ENCODE measurements at regions not wholly inside any gene's neighbourhood (a gene's known extent, or its start where the extent isn't known, plus 50 kb on each side); places are given as distances from the start of the nearest gene placed in this dataset.

- FAIRE-seq: no peak
Observed at GRCh38 chr2:16268301-16269000, 328.1 kb downstream of the MYCN start.

DNA sequence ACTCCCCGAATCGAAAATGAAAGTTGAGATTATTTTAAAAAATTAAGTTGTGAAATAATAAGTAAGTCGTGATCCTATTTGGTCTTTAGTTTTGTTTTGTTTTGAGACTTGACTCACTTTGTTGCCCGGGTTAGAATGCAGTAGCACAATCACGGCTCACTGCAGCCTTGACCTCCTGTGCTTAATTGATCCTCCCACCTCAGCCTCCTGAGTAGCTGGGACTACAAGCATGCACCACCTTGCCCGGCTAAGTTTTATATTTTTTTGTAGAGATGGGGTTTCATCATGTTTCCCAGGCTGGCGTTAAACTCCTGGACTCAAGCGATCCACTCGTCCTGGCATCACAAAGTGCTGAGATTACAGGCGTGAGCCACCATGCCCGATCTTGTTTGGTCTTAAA is 326.2 kb downstream of the MYCN start:
- FAIRE-seq: no peak

DNA sequence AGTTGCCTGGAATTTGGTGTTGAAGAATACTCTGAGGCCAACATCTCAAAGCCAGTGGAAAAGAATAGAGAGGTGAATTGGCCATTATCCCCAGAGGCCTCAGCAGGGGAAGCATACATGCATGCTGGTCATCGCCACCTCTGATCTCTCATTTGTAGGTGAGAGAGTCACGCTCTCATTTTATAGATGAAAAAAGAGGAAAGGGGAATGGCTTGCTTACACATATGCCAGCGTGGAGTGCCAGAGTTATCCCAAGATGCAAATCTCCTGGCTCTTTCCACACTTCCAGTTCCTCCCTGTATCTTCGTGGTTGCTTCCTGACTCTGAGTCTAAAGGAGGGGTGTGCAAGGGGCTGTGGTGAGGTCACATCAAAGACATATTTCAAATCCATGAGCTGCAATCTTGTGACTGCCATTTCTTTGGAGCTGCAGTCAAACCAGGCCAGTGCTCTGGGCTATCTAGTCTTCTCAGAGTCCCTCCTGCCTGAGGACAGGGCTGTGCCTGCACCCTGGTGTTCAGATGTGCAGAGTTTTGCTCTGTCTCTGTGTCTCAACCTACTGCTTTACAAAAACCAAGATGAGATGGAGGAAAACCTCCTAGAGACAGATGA is 324.7 kb downstream of the MYCN start:
- no peak for FAIRE-seq

DNA sequence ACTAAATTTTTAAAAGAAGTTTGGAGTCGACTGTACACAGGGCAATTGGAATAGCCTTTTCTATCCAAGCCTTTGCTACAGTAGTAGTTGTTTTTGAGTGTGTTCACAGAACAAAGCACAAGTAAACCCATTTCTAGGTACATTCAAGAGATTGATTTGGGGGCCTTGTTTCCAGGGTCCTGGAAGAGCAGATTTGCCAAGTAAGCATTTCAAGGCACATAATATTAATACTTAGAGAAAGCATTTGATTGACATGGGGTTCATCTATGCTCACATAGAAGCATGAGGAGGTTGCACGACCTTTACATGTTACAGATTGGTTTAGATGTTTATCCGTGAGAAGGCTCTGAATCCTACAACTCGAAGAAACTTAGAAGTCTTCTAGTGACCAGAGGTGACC is 324.1 kb downstream of the MYCN start:
- no peak for FAIRE-seq

- FAIRE-seq: no peak
Observed at GRCh38 chr2:16263241-16263890, 323.0 kb downstream of the MYCN start.

DNA sequence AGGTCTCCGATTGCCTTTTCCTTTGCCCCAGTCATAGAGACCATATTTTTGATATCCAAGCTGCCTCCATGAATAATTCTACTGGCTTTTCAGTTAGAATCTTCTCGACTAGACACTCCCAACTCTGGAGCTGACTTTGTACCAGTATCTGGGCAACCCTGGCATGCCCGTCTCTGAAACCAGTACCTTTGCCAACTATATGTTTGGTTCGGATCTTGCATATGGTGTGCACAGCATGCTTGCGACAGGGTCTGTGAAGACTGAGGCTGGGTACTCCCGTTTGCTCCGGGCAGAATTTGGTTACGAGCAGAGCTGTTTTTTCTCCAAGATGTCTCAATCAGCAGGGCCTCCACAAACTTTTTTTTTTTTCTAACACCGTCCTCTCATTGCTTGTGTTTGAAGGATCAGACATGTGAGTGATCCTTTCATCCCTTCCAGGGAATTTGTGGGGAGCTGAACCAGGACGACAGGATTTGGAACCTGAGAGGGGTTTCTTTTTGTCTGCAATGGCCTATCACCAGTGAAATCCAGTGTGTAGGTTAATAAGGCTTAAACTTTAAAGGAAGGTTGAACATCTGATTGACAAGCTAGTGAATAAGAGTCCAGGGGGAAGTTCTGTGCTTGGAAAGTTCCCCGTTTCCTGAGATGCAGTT is 322.3 kb downstream of the MYCN start:
- no peak for FAIRE-seq

DNA sequence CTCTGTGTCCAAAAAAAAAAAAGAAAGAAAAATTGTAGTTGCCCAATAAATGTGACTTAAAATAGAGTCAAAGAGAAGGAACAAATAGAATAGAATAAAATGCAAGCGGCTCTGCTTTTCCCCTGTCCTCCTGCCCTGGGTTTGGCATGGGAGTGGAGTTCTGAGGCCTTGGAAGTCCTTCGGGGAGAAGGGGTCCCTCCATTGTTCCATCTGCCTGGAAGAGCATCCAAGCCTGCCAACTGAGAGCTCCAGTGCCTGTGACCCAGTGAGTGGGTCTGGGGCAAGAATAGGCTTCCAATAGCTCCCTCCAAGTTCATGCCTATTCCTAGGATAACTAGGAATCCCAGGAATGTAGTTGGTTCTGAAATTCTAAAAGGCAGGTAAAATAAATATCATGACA is 321.4 kb downstream of the MYCN start:
- FAIRE-seq: no peak

DNA sequence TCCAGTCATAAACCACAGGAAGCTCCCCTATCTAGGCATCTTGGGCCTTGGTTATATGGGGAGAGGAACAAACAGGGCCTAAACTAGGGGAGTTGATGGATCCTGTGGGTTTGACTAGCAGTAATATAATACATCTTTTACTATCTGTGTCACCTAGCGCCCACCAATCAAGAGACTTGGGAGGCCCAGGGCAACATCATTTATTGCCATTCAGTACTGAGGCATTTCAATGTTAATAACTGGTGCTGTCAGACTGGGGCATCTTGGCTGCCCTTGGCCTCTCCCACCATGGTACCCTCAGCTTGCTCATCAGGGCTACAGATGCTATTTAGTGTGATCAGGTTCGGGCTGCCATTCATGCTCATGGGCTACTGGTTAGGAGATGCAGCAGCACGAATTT is 320.7 kb downstream of the MYCN start:
- no peak for FAIRE-seq

DNA sequence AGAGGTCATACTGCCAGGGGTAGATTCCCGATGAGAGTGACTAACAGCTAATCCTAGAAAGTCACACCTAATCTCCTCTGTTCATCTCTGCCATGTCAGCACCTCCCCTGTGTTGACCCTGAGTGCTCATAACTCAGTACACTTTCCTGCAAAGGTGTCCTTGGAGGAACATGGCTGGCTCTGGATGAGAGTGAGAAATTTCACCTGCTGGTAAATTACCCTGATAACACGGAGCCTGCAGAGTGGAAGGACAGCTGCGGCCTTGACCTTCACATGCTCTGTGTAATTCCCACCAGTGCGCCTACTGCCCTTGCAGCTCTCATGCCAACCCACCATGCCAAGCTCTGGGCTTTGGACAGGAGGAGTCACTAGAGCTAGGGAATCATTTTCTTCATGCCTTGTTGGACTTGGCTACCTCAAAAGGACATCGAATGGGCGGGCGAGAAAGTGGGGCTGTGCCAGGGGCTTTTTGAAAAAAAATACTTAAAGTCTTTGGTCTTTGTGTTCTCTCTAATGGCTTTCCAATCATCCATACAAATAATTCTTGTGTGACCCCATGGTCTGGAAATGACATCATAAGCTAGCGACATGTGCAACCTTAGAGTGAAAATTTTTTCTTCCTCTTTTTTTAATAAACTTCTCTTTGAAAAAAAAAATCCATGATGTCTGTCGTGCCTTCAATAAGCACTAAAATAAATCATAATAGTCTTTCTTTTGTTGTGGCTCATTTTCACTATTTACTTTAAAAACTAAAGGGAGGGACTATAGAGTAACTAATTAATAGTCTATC is 319.9 kb downstream of the MYCN start:
- no peak for FAIRE-seq

GRCh38 chr2:16259010-16259409 is 318.7 kb downstream of the MYCN start:
- FAIRE-seq: no peak

DNA sequence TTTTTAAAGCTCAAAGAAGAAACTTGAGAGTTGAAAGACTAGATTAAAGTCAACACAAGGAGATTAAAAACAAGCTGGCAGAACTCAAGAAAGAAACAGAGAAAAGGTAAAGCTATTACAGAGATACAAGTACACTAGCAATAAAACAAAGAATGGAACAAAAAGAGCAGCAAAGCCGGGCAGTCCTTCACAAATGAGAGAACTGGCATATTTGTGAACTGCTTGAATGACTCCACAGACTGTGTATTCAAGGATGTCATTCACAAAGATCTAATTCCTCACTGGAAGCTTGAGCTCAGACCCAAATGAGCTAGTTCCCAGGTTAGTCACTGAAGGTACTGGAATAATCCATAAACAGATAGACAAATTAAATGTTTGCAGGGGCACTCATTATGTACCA is 318.0 kb downstream of the MYCN start:
- FAIRE-seq: no peak

GRCh38 chr2:16257322-16258028 is 317.1 kb downstream of the MYCN start:
- FAIRE-seq: no peak

DNA sequence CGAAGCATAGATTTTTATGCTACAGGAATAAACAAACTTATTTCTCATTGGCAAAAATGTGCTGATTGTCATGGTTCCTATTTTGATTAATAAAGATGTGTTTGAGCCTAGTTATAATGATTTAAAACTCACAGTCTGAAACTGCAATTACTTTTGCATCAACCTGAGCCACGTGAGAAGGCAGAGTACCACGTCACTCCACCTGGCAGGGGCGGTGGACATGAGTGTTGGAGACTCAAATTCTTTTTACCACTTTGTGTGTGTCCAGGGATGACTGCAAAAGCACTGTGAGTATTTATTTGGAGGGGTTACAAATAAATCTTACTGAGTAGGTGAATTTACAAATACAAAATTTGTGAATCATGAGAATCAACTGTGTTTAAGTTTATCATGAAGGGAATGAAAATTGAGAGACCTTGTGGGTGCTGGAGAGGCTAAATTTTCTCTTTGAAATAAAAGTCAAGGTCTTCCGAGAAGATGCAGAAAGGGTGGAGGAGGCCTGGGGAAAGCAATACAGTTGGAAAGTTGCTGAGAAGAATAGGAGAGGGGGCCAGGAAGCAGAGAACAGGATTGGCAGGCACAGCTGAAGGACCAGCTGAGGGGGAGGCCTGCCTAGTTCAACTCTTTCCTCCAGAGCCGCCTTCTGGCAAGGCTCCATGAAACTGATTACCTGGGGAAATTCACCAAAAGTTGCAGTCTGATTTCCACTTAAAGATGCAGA is 316.4 kb downstream of the MYCN start:
- no peak for FAIRE-seq

DNA sequence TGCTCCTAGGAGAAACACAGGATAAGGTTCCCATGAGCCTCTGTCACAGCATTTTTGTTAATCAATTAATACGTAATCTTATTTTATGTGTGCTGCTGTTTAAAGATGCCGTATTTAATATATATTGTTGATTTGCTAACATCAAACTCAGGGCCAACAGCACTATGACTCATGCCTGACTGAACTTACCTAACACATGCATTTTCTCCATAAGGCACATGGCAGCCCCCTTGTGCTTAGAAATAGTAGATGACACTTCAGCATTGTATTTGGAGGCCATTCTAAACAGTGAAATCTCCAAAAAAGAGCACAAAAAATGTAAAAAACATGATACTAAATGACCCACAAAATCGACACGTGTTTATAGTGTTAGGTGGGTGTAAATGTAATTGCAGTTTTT is 314.8 kb downstream of the MYCN start:
- FAIRE-seq: no peak

GRCh38 chr2:16254356-16254965 is 314.1 kb downstream of the MYCN start:
- no peak for FAIRE-seq

DNA sequence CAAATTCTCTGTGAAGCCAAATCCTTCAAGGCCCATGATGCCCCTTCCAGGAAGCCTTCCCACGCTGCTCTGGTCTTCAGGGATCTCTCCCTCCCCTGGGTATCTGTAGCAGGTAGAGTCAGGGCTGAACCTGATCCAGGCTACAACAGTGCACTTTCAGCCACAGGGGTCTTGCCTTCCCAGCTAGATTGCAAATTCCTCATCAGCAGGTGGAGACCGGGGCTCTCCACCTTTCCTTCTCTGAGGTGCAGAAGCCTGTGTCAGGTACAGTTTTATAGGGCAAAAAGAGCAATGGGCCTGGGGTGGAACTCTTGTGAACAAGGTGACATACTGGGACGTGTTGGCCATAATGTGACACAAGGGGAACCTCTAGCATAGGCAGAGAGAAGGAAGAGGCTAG is 312.9 kb downstream of the MYCN start:
- no peak for FAIRE-seq

DNA sequence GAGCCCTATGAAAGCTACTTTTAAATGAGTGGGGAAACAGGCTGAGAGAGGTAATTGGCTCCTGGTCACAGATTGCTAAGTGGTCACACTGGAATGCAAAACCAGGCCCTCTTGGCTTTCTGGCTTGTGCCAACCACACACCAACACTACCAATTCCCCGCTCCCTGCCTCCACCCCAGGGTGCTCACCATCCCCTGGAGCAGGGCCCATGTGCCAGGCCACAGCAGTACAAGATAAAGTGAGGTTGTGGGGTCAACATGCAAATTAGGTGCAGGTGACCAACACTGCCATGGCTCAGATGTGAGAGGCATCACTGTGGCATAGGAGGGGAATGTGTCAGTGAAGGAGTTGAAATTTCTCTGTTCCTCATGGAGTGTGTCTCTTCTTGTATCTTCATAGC is 312.5 kb downstream of the MYCN start:
- FAIRE-seq: no peak

DNA sequence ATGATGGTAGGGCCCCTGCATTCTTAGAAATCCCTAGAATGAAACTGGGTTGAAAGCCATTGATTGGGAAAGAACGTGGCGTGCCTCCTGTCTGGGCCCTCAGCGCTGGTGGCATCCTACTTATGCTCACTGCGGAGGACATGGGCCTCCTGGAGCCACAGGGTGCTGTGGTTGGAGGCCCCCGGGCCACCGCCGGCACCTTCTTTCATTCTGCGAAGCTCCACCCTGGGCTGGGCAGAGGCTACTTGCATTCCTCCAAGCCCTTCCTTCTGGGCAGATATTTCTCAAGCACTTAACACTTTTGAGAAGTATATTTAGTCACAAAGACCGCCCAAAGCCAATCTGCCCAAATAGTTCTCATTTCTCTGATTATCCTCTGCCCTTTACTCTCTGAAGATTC is 311.9 kb downstream of the MYCN start:
- no peak for FAIRE-seq

DNA sequence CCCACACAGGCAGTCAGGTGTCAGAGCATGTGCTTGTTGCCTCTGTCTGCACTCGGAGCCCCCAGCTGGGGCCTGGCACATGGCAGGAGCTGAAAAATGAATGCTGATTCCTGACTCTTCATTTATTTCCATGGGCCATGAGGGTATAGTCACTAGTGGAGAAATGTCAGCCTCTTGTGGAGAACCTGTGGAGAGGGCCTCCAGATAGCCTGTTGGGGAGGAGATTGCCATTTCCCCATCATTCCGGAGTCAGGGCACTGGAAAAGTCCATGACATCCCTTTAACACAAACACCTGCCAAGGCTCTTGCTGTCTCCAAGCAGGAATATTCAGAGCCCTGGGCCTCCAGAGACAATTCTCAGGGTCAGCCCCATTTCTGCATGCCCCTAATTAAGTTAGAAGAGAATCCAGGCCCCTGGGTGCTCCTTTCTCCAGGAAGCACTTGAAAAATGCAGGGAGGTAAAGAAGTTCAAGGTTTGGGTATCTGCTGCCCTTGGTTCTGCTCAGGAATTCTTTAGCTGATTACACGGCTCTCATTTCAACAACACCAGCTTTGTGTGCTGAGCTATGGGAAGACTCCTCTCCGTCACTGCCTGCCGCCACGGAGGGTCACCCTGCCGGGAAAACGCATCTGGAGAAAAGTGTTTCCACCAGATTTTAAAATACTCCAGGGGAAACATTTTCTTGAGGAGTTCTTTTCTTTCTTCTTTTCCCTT is 311.3 kb downstream of the MYCN start:
- FAIRE-seq: no peak

DNA sequence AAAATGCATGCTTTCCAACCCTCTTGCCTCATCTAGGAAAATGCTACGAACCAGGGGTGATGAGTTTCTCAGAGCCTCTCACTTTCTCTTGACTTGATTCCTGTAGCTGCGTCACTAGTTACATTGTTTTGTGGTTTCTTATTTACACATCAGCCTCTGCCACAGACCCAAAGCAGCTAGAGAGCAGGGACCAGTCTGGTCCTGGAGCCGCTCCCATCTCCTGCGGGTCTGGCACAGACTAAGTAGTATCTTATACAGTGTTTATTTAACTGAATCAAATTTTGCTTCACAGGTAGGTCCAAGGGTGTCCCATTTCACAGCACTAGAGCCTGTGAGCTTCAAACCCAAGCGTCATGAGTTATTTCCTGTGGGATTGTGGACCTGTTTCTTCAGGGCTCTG is 310.5 kb downstream of the MYCN start:
- no peak for FAIRE-seq

DNA sequence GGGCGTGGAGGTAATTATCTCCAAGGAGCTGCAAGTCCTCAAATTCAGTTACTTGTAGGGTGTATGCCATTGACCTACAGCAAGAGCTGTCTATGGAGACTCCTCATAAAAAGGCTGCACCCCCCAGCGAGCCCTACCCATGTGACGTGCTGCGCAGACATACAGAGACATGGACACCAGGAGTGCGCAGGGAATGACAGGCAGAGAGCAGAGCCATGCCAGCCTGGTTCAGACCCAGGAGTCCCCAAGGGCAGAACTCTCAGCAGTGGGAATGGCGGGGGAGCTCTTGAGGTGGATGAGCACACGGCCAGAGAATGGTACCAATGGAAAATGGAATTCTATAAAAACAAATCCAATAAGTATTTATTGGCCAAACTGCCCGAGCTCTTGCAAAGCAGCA is 310.1 kb downstream of the MYCN start:
- FAIRE-seq: no peak

Data from endometrium (tissue), 2 donors.